Testis (tissue), 2 donors: ENCODE measurements at regions not wholly inside any gene's neighbourhood (a gene's known extent, or its start where the extent isn't known, plus 50 kb on each side); places are given as distances from the start of the nearest gene placed in this dataset.

Experiments
- CTCF ChIP-seq, 3 experiments: fragments of 450-650 bp in 2 of 3; fragments of 200-600 bp in 1 of 3; sonication (generic) in 1 of 3; IDR thresholded peaks; one replicate each; pipeline ENCODE4 v1.5.1; 2016 to 2019; ENCODE audit warnings: antibody characterized with exemption in 3 of 3, mild to moderate bottlenecking in 2 of 3, moderate library complexity in 1 of 3
- POLR2A ChIP-seq: fragments of 450-650 bp; IDR thresholded peaks from one replicate; pipeline ENCODE4 v1.6.1; 2017; ENCODE audit warnings: antibody characterized with exemption, mild to moderate bottlenecking, moderate library complexity

- no peak for TF ChIP-seq CTCF (IDR thresholded peaks at IDR 0.05)
- no peak for TF ChIP-seq POLR2A
Measured at GRCh38 chr12:90899456-90900182, 55.4 kb downstream of the CCER1 start.
